SK-N-MC (cell line): ENCODE measurements at regions not wholly inside any gene's neighbourhood (a gene's known extent, or its start where the extent isn't known, plus 50 kb on each side); places are given as distances from the start of the nearest gene placed in this dataset.

Experiments used
- DNase-seq: peaks from one replicate; pipeline ENCODE4 v3.0.0-alpha.2; 2011; ENCODE audit warnings: low read depth, low spot score
- H3K27ac ChIP-seq: fragments of 200-600 bp; sonication (generic); 2 replicates; pipeline ENCODE4 v1.5.1; 2016; ENCODE audit warnings: mixed run types
- H3K36me3 ChIP-seq: fragments of 200-600 bp; sonication (generic); 2 replicates; pipeline ENCODE4 v1.6.1; 2017; ENCODE audit warnings: antibody characterized with exemption, low read length, mixed read lengths; ENCODE audit not compliant: insufficient read depth
- H3K4me3 ChIP-seq: fragments of 200-600 bp; sonication (generic); 2 replicates; pipeline ENCODE4 v1.5.1; 2016
- H3K9ac ChIP-seq: fragments of 200-600 bp; sonication (generic); 2 replicates; pipeline ENCODE4 v1.8.0; 2017; ENCODE audit warnings: mixed run types, mixed read lengths; ENCODE audit not compliant: insufficient read length
- H3K9me3 ChIP-seq: fragments of 200-600 bp; sonication (generic); 2 replicates; pipeline ENCODE4 v1.6.1; 2017; ENCODE audit warnings: low read depth, mild to moderate bottlenecking, antibody characterized with exemption, low read length, moderate library complexity, mixed read lengths
- EZH2 ChIP-seq: fragments of 200-600 bp; sonication (generic); IDR thresholded peaks from one replicate; pipeline ENCODE4 v1.6.1; 2017; ENCODE audit warnings: antibody characterized with exemption
- FOXP2 ChIP-seq: optimal IDR thresholded peaks from 2 replicates; pipeline ENCODE3; 2011; ENCODE audit warnings: mild to moderate bottlenecking, moderate library complexity; ENCODE audit not compliant: insufficient read depth; ENCODE audit errors: extremely low read length, control extremely low read depth
- POLR2AphosphoS5 ChIP-seq: IDR thresholded peaks from 2 replicates; pipeline ENCODE4 v1.6.1; 2012; ENCODE audit warnings: mild to moderate bottlenecking, low read depth, low read length, borderline replicate concordance

- no peak overlapping the region for H3K4me3 ChIP-seq
- H3K36me3 ChIP-seq = no peaks in the 10 kb centered on the region
- DNase-seq = no peak
- no peaks in the 10 kb centered on the region for H3K9me3 ChIP-seq
- no peak overlapping the region for H3K27ac ChIP-seq
- H3K9ac ChIP-seq = no peak overlapping the region
- TF ChIP-seq FOXP2 (no peak), POLR2AphosphoS5 (no peak), EZH2 (no peak)
Measured at GRCh38 chrX:69372435-69372834, 131.7 kb upstream of the NALF2 start.

GRCh38 chrX:69371159-69371558 lies 133.0 kb upstream of the NALF2 start:
- no peak for TF ChIP-seq FOXP2
- TF ChIP-seq EZH2 = no peak
- no peak for TF ChIP-seq POLR2AphosphoS5
- no peak overlapping the region for H3K27ac ChIP-seq

GRCh38 chrX:69369999-69370398 lies 134.1 kb upstream of the NALF2 start:
- no peaks in the 10 kb centered on the region for H3K9me3 ChIP-seq
- no peak for DNase-seq

More at GRCh38 chrX:69371159-69371558, 133.0 kb upstream of the NALF2 start:
- no peak overlapping the region for H3K9ac ChIP-seq
- H3K36me3 ChIP-seq = no peaks in the 10 kb centered on the region
- no peak overlapping the region for H3K4me3 ChIP-seq
- DNase-seq = no peak
- no peaks in the 10 kb centered on the region for H3K9me3 ChIP-seq

GRCh38 chrX:69366183-69366582 lies 137.9 kb upstream of the NALF2 start:
- no peak for DNase-seq
- H3K36me3 ChIP-seq = no peaks in the 10 kb centered on the region
- TF ChIP-seq EZH2 = no peak
- TF ChIP-seq FOXP2 = no peak
- no peak for TF ChIP-seq POLR2AphosphoS5
- H3K4me3 ChIP-seq = no peak overlapping the region
- H3K27ac ChIP-seq = no peak overlapping the region
- no peak overlapping the region for H3K9ac ChIP-seq
- H3K9me3 ChIP-seq = no peaks in the 10 kb centered on the region

More at GRCh38 chrX:69369999-69370398, 134.1 kb upstream of the NALF2 start:
- Histone ChIP-seq H3K4me3 (no peak overlapping the region), H3K36me3 (no peaks in the 10 kb centered on the region), H3K27ac (no peak overlapping the region), H3K9ac (no peak overlapping the region)
- TF ChIP-seq EZH2 (no peak), POLR2AphosphoS5 (no peak), FOXP2 (no peak)

- no peaks in the 10 kb centered on the region for H3K9me3 ChIP-seq
- TF ChIP-seq EZH2 (no peak), FOXP2 (no peak), POLR2AphosphoS5 (no peak)
- no peak overlapping the region for H3K9ac ChIP-seq
- H3K36me3 ChIP-seq = no peaks in the 10 kb centered on the region
- no peak overlapping the region for H3K27ac ChIP-seq
- no peak for DNase-seq
- no peak overlapping the region for H3K4me3 ChIP-seq
Measured at GRCh38 chrX:69365755-69366154, 138.4 kb upstream of the NALF2 start.

GRCh38 chrX:69365349-69365748 lies 138.8 kb upstream of the NALF2 start:
- no peak for DNase-seq
- Histone ChIP-seq H3K9ac (no peak overlapping the region), H3K4me3 (no peak overlapping the region), H3K9me3 (no peaks in the 10 kb centered on the region), H3K27ac (no peak overlapping the region), H3K36me3 (no peaks in the 10 kb centered on the region)
- TF ChIP-seq EZH2 = no peak
- TF ChIP-seq POLR2AphosphoS5 = no peak

GRCh38 chrX:69362856-69363255 lies 141.3 kb upstream of the NALF2 start:
- no peak overlapping the region for H3K9ac ChIP-seq
- no peaks in the 10 kb centered on the region for H3K9me3 ChIP-seq
- no peak overlapping the region for H3K27ac ChIP-seq
- H3K4me3 ChIP-seq = no peak overlapping the region
- DNase-seq = no peak
- TF ChIP-seq POLR2AphosphoS5 (no peak), FOXP2 (no peak), EZH2 (no peak)
- no peaks in the 10 kb centered on the region for H3K36me3 ChIP-seq

GRCh38 chrX:69362354-69362753 lies 141.8 kb upstream of the NALF2 start:
- H3K9ac ChIP-seq = no peak overlapping the region
- TF ChIP-seq EZH2 = no peak
- no peaks in the 10 kb centered on the region for H3K36me3 ChIP-seq
- no peak overlapping the region for H3K4me3 ChIP-seq
- H3K27ac ChIP-seq = no peak overlapping the region
- no peaks in the 10 kb centered on the region for H3K9me3 ChIP-seq
- DNase-seq = no peak

GRCh38 chrX:69361311-69361845 lies 142.7 kb upstream of the NALF2 start:
- DNase-seq = no peak
- no peaks in the 10 kb centered on the region for H3K9me3 ChIP-seq
- H3K9ac ChIP-seq = no peak overlapping the region
- H3K27ac ChIP-seq = no peak overlapping the region
- no peak overlapping the region for H3K4me3 ChIP-seq
- TF ChIP-seq EZH2 (no peak), FOXP2 (no peak), POLR2AphosphoS5 (no peak)
- H3K36me3 ChIP-seq = no peaks in the 10 kb centered on the region
